Fibroblast of skin of right quadriceps (primary cell): ENCODE measurements at regions not wholly inside any gene's neighbourhood (a gene's known extent, or its start where the extent isn't known, plus 50 kb on each side); places are given as distances from the start of the nearest gene placed in this dataset.
A peak's percentile ranks its signal among the peaks of the same experiment; 100 is the strongest.

ENCODE experiments used
- DNase-seq: peaks from one replicate; pipeline ENCODE4 v3.0.0-alpha.2; 2013

GRCh38 chr15:69719527-69720240 is 267.1 kb downstream of the RPLP1 start:
- DNase-seq: peak; percentile 23

- DNase-seq: no peak
These were observed 267.9 kb downstream of the RPLP1 start for GRCh38 chr15:69720536-69720935.

GRCh38 chr15:69722924-69723323 is 270.3 kb downstream of the RPLP1 start:
- DNase-seq: no peak

- DNase-seq: no peak
These were observed 270.9 kb downstream of the RPLP1 start for GRCh38 chr15:69723404-69724096.

GRCh38 chr15:69724333-69724732 is 271.7 kb downstream of the RPLP1 start:
- no peak for DNase-seq

DNA sequence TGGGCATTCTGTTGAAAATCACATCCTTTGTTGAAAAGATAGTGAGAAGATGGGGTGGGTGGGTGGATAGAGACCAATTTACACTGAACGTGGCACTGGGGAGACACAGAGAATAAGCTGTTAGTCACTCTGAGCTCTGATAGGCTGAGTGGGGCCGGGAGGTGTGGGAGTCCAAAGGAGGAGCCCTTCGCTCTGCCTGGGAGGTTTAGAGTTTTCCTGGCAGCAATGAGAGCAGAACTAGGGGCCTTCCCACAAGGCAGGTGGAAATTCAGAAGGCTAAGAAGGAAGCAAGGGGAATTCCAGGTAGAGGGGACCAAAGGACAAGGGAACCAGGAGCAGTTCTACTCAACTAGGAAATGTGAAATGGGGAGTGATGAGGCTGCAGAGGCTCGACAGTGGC is 272.7 kb downstream of the RPLP1 start:
- no peak for DNase-seq

- no peak for DNase-seq
These were observed 273.3 kb downstream of the RPLP1 start for GRCh38 chr15:69725957-69726356.

- no peak for DNase-seq
These were observed 274.7 kb downstream of the RPLP1 start for GRCh38 chr15:69727121-69727924.

- no peak for DNase-seq
These were observed 276.6 kb downstream of the RPLP1 start for GRCh38 chr15:69729167-69729748.

- no peak for DNase-seq
These were observed 277.9 kb downstream of the RPLP1 start for GRCh38 chr15:69730281-69731080.

DNA sequence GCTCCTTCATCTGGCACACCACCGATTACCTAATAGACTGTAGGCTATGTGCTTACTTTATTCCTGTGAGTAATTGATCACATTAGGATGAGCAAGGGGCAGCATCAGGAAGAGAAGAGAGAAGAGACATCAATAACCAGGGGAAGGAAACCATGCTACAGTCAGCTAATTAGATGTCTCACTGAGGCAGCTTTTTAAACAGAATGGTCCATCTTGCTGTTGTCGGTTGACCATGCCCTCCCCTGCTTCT is 278.4 kb downstream of the RPLP1 start:
- no peak for DNase-seq

DNA sequence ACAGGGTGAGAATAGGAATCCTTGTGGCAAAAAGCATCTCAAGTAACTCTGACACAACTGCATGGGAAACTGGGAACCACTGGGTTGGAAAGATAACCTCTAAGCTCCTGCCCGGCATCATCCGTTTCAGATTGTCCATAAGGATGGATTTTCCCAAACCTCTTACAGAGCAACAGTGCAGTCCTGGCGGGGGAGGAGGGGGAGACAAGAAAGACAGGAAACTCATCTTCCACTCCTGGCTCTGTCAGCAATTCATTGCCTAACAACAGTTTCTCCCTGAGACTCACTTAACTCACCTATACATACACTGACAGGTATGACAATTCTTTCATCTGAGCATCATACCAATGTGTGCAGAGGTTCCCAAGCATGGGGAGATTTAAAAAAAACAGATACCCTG is 279.0 kb downstream of the RPLP1 start:
- DNase-seq: no peak

DNA sequence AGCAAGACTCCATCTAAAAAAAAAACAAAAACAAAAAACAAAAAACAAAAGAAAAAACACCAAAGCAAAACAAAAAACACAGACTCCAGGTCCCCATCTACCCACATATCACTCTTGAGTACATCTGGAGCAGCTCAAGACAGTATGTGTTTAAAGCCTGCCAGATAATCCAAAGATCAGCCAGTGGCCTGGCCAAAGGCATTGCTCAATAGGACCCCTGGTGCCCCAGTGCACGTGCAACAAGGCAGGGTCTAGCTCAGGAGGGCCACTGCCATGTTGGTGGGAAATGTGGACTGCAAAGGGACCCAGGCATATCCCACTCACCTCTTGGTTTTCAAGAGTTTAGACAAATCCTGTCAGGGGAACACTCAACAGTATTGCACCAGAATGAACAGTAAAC is 279.5 kb downstream of the RPLP1 start:
- no peak for DNase-seq

DNA sequence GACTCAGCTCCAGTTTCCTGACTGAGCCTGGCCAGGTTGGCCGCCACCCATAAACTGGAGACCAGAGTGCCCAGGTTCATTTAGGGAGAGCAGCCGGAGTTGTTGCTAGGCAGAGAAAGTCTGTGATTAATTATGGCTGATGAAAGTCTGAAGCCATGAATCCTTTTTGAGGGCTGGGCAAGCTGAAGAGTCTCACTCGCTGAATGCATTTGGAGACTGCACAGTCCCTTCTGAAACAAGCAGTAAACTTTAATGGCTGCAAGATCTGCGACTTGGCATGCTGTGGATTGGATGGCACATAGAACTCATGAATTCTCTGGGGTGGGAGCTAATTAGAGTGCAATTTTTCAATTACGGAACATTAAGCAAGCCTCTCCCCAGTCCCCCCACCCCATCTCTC is 282.1 kb downstream of the RPLP1 start:
- peak; percentile 72 for DNase-seq

DNA sequence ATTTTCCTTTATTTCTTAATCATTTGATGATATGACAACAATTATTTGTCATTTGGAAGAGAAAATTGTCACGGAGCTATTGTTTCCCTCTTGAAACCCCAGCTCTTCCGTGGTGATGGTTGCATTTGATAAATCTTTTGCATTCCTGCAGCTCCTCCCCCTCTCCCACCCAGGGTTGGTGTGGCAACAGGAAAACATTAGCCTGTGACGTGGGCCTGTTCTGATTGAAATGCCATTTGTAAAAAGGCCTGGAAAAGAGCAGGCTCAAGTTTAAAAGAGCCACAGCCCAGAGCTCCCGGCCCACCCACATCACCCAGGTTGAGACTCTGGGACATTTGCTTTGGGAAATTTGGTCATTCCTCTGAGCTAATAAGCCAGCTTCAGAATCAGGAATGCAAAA is 282.5 kb downstream of the RPLP1 start:
- peak; percentile 89 for DNase-seq

GRCh38 chr15:69736161-69736560 is 283.5 kb downstream of the RPLP1 start:
- DNase-seq: no peak

DNA sequence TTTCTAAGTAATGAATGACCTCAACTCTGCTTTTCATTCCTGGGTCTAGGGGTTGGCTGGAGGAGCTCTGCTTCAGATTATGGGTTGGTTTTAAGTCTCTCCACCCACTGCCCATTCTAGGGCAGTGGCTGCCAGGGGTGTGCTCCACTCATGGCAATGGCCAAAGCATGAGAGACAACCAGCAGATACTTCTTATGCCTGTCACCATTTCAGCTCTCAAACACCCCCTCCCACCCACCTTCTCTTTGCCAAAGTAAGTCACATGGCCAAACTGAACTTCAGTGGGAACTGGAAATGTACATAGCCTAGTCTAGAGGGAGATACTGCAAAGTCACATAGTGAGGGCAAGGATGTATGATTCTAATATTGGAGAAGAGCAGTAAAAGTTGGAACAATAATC is 285.3 kb downstream of the RPLP1 start:
- no peak for DNase-seq

GRCh38 chr15:69740684-69741083 is 288.1 kb downstream of the RPLP1 start:
- DNase-seq: no peak

DNA sequence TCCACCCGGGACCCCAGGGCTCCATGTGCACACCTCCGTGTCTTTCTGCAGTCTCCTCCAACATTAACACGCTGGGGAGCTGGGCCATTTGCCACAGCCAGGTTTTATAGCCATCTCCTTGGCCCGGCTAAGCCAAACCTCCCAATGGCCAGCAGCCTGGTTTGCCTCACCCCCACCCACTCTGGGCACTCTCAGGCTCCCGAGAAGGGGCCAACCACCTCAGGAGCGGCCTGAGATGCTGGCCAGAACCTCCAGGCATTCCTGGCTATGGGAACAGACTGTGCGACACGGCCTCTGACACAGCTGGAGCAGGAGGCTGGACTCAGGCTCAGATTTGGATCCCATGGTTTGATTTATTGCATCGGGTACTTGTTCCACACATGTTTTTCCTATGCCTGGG is 289.7 kb downstream of the RPLP1 start:
- no peak for DNase-seq

DNA sequence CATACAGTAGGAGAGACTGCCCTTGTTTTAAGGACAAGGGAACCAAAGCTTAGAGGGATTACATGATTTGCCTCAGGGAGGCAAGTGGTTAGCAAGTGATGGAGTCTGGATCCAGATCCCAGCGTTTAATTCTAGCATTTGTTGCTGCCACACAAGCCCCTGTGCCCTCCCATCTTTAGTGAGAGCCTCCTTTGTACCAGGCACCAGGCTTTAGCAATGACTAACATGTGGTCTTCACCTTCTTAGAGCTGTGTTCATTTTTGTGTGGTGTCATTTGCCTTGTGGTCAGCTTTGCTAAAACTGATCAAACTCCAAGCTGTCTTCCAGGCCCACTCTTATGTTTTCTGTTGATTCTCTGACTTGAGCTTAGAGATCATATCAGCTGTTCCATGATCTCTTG is 290.5 kb downstream of the RPLP1 start:
- no peak for DNase-seq

DNA sequence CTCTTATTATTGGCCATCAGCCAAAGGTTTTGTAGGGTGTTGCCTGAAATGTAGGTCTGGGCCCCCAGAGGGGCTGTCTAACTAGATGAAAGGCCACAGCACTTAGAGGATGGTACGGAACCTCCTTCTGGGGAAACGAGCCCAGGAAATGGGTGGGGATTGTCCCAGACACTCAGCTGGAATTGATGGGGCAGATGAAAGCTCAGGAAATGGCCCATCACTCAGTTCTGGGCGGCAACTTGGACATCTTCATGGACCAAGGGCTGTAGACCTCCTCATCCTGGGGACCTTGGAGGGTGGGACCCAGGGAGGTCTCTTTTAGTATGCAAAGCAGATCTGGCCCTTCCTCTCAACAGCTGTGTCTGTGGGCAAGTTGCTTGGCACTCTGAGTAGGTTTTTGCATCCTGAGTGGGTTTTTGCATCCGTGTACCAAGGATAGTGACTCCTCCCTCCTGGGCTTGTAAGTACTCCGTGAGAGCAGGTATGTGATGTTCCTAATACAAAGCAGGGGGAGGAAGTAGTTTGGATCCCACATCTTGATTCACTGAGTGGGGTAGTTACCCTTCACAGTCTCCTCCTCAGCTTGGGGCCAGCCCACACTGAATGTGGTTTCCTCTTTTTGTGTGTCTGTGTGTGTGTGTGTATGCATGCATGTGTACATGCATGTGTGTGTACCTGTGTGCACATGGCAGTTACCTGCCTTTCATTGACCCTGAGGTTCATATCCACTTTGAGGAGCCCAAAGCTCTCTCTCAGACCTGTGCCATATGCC is 292.0 kb downstream of the RPLP1 start:
- DNase-seq: no peak

DNA sequence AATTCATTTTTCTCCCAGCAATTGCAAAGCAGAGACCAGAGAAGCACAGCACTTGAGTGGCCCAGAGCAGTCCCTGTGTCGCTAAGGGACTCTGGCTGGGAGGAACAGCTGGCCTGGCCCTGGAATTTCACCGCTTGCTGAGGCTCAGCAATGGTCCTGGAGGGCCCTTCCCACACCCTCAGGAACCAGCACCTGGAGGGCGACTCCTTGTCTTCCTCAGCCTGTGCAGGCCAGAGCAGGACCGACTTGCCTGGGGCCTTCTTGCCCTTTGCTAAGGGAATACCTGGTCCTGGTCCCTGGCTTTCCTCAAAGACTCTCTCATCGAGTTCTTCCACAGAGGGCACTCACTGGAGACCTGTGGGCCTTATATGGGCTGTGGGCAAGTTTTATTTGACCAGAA is 294.6 kb downstream of the RPLP1 start:
- DNase-seq: no peak
